Esophagus muscularis mucosa (tissue), 4 donors: ENCODE measurements at regions not wholly inside any gene's neighbourhood (a gene's known extent, or its start where the extent isn't known, plus 50 kb on each side); places are given as distances from the start of the nearest gene placed in this dataset.
A peak's percentile ranks its signal among the peaks of the same experiment; 100 is the strongest.
"Not testable (repeated sequence)": the region's sequence is repeated elsewhere in the genome, so short reads cannot be mapped to it uniquely, and the experiment has no call there.

Experiments
- DNase-seq: peaks from one replicate; pipeline ENCODE4 v3.0.0-alpha.2; 2017; ENCODE audit errors: extremely low spot score
- H3K27ac ChIP-seq, 4 donors: fragments of 200-600 bp; sonication (generic); replicated peaks in 1 of 4; 1 replicate in 3 of 4; 2 replicates in 1 of 4; pipeline ENCODE4 v1.5.1; 2016 to 2019; ENCODE audit warnings: mild to moderate bottlenecking in 1 of 4
- H3K27me3 ChIP-seq, 4 donors: fragments of 200-600 bp; sonication (generic); one replicate each; pipeline versions ENCODE4 v1.5.1 to v1.6.0; 2016 to 2019
- H3K36me3 ChIP-seq, 4 donors: fragments of 200-600 bp; sonication (generic); one replicate each; pipeline ENCODE4 v1.5.1; 2016 to 2019
- H3K4me1 ChIP-seq, 4 donors: fragments of 200-600 bp; sonication (generic); one replicate each; pipeline ENCODE4 v1.5.1; 2016 to 2019
- H3K4me3 ChIP-seq, 4 donors: fragments of 200-600 bp; sonication (generic); 1 replicate in 2 of 4; 2 replicates in 2 of 4; pipeline ENCODE4 v1.5.1; 2016 to 2019; ENCODE audit warnings: mild to moderate bottlenecking in 4 of 4, moderate library complexity in 1 of 4
- H3K9me3 ChIP-seq, 4 donors: fragments of 200-600 bp; sonication (generic); 1 replicate in 3 of 4; 2 replicates in 1 of 4; pipeline ENCODE4 v1.5.1; 2016 to 2019
- CTCF ChIP-seq, 3 experiments: fragments of 200-600 bp in 2 of 3; fragments of 450-650 bp in 1 of 3; sonication (generic) in 2 of 3; IDR thresholded peaks; one replicate each; pipeline ENCODE4 v1.5.1; 2017 to 2019; ENCODE audit warnings: antibody characterized with exemption in 3 of 3, mild to moderate bottlenecking in 2 of 3, moderate library complexity in 1 of 3
- EP300 ChIP-seq: sonication (generic); formaldehyde crosslinking; IDR thresholded peaks from one replicate; pipeline ENCODE4 v1.6.1; 2017; ENCODE audit warnings: antibody characterized with exemption
- POLR2A ChIP-seq: fragments of 450-650 bp; IDR thresholded peaks from one replicate; pipeline ENCODE4 v1.6.1; 2017; ENCODE audit warnings: antibody characterized with exemption, moderate library complexity, mild to moderate bottlenecking, low read depth
- POLR2AphosphoS5 ChIP-seq, 2 donors: sonication (generic); formaldehyde crosslinking; IDR thresholded peaks; one replicate each; pipeline ENCODE4 v1.6.1; 2017; ENCODE audit warnings: antibody characterized with exemption in 2 of 2
- WGBS: methylation state at CpG from one replicate; pipeline ENCODE4 v1.1.5; 2018; 5-methylcytosine and 5-hydroxymethylcytosine counted together
- intact Hi-C: fragments of 100-400 bp; cut with DNase I; formaldehyde crosslinking; loops from one replicate; pipeline ENCODE4 v1.15.1; 2023

- H3K4me3 ChIP-seq, intact Hi-C loops, H3K27ac ChIP-seq, H3K27me3 ChIP-seq, DNase-seq, H3K9me3 ChIP-seq, H3K36me3 ChIP-seq, H3K4me1 ChIP-seq: not testable (repeated sequence)
- 34% methylated on average over 13 of the region's 19 CpGs for WGBS
- TF ChIP-seq CTCF (IDR thresholded peaks at IDR 0.05): peak in 2 of 3 experiments; percentile 11 to 19
These were observed 1137.5 kb downstream of the TMEM121 start for GRCh38 chr14:106663805-106664410.

GRCh38 chr14:106665814-106666213 is 1139.4 kb downstream of the TMEM121 start:
- no peak for TF ChIP-seq POLR2AphosphoS5 (IDR thresholded peaks at IDR 0.05)
- TF ChIP-seq POLR2A: no peak
- no peak overlapping the region for H3K27ac ChIP-seq
- H3K27me3 ChIP-seq: peaks cover 0 to 18% (median 0%) of the 10 kb centered on the region in 4 donors
- WGBS: 85% methylated on average over 14 of the region's 15 CpGs
- H3K9me3 ChIP-seq: no peaks in the 10 kb centered on the region
- peak; percentile 29 for DNase-seq
- H3K4me1 ChIP-seq: no peaks in the 10 kb centered on the region
- intact Hi-C loops: no loop called here
- H3K36me3 ChIP-seq: no peaks in the 10 kb centered on the region
- no peak overlapping the region for H3K4me3 ChIP-seq

GRCh38 chr14:106666341-106666740 is 1140.0 kb downstream of the TMEM121 start:
- 80% methylated on average over 4 of the region's 4 CpGs for WGBS

GRCh38 chr14:106670011-106670410 is 1143.6 kb downstream of the TMEM121 start:
- TF ChIP-seq POLR2AphosphoS5 (IDR thresholded peaks at IDR 0.05): no peak
- TF ChIP-seq POLR2A: no peak
- TF ChIP-seq CTCF (IDR thresholded peaks at IDR 0.05): no peak
- TF ChIP-seq EP300: no peak
- DNase-seq: peak; percentile 57
- no peaks in the 10 kb centered on the region for H3K9me3 ChIP-seq
- H3K4me3 ChIP-seq: no peak overlapping the region
- no peak overlapping the region for H3K27ac ChIP-seq
- H3K27me3 ChIP-seq: peaks cover 0 to 41% (median 0%) of the 10 kb centered on the region in 4 donors
- no peaks in the 10 kb centered on the region for H3K36me3 ChIP-seq
- no peaks in the 10 kb centered on the region for H3K4me1 ChIP-seq
- WGBS: 48% methylated on average over 4 of the region's 4 CpGs
- intact Hi-C loops: no loop called here

More at GRCh38 chr14:106666341-106666740, 1140.0 kb downstream of the TMEM121 start:
- Histone ChIP-seq H3K27ac (no peak overlapping the region), H3K36me3 (no peaks in the 10 kb centered on the region), H3K4me3 (no peak overlapping the region), H3K4me1 (no peaks in the 10 kb centered on the region), H3K27me3 (peaks cover 0 to 20% (median 0%) of the 10 kb centered on the region in 4 donors), H3K9me3 (no peaks in the 10 kb centered on the region)
- no peak for TF ChIP-seq CTCF (IDR thresholded peaks at IDR 0.05)
- no peak for TF ChIP-seq POLR2AphosphoS5 (IDR thresholded peaks at IDR 0.05)
- no peak for TF ChIP-seq EP300
- no peak for TF ChIP-seq POLR2A
- intact Hi-C loops: no loop called here
- DNase-seq: peak; percentile 53

GRCh38 chr14:106674093-106674492 is 1147.7 kb downstream of the TMEM121 start:
- H3K36me3 ChIP-seq, H3K4me3 ChIP-seq, DNase-seq, H3K4me1 ChIP-seq, intact Hi-C loops, H3K9me3 ChIP-seq, H3K27ac ChIP-seq: not testable (repeated sequence)
- 57% methylated on average over 2 of the region's 2 CpGs for WGBS
- peaks cover 0 to 41% (median 0%) of the 10 kb centered on the region in 4 donors for H3K27me3 ChIP-seq

GRCh38 chr14:106674509-106675125 is 1148.2 kb downstream of the TMEM121 start:
- H3K9me3 ChIP-seq, H3K4me3 ChIP-seq, DNase-seq, H3K27ac ChIP-seq, H3K36me3 ChIP-seq, H3K4me1 ChIP-seq, intact Hi-C loops: not testable (repeated sequence)
- H3K27me3 ChIP-seq: peaks cover 0 to 42% (median 0%) of the 10 kb centered on the region in 4 donors
- 66% methylated on average over 3 of the region's 13 CpGs for WGBS

GRCh38 chr14:106675716-106676115 is 1149.3 kb downstream of the TMEM121 start:
- WGBS: 75% methylated on average over 3 of the region's 3 CpGs
- H3K27me3 ChIP-seq: peaks cover 0 to 42% (median 0%) of the 10 kb centered on the region in 4 donors
- H3K4me1 ChIP-seq, DNase-seq, H3K4me3 ChIP-seq, H3K27ac ChIP-seq, intact Hi-C loops, H3K36me3 ChIP-seq, H3K9me3 ChIP-seq: not testable (repeated sequence)
